ENCODE measurements at regions not wholly inside any gene's neighbourhood (a gene's known extent, or its start where the extent isn't known, plus 50 kb on each side); places are given as distances from the start of the nearest gene placed in this dataset.

DNA sequence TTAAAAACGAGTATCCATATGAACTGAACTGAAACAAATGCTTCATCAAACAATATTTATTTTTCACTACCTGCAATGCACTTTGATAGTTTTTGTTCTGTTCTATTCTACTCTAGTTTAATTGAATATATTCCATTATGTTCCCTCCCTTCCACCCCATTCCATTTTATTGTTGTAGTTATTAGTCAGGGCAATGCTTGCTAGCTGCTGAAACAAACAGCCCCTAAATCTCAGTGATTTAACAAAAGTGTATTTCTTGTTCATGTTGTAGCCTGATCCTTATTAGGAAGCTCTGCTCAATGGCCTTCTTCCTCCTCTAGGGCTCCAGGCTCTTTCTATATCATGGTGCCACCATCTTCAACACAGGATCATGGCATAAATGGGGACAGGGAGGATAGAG, 122.3 kb upstream of the RAI2 start:
- ChIA-PET POLR2A (ENCODE audit: unreplicated experiment) (interaction anchor here (0.6 kb wide), 1 partner anchor 10 kb away, joined by 3 read pairs; no protein-coding TSS in a partner anchor), CTCF (no interaction called here)
- Histone ChIP-seq H2BK20ac (ENCODE audit: low read depth, low read length) (no peak overlapping the region), H4K20me1 (ENCODE audit: insufficient read depth, low read length) (no peaks in the 10 kb centered on the region), H2BK120ac (ENCODE audit: low read depth, low read length) (no peak overlapping the region), H3K4me3 (ENCODE audit: insufficient read depth, low read depth, low read length) (no peak overlapping the region), H4K5ac (ENCODE audit: low read depth, low read length) (no peak overlapping the region), H3K4me1 (ENCODE audit: control insufficient read depth, insufficient read depth, low read length) (no peaks in the 10 kb centered on the region), H3K9ac (ENCODE audit: low read depth, low read length) (no peak overlapping the region), H3K27me3 (ENCODE audit: control insufficient read depth, insufficient read depth, low read length) (no peaks in the 10 kb centered on the region; the same call in 1 of the 2 replicates), H3K27ac (ENCODE audit: insufficient read depth, low read length) (no peak overlapping the region), H2BK5ac (ENCODE audit: low read depth, low read length, poor library complexity, severe bottlenecking) (no peak overlapping the region), H3K79me1 (ENCODE audit: low read depth in 1 of 2, low read length in 2 of 2) (no peaks in the 10 kb centered on the region), H3K4ac (ENCODE audit: low read depth, low read length) (no peak overlapping the region), H3K14ac (replicated peaks; ENCODE audit: low read depth, low read length) (no peak overlapping the region), H3K9me3 (ENCODE audit: control insufficient read depth, insufficient read depth, low read length) (no peaks in the 10 kb centered on the region), H3K9me1 (ENCODE audit: insufficient read depth, low read length) (no peaks in the 10 kb centered on the region), H3K56ac (ENCODE audit: extremely low read depth, insufficient read depth, low read length) (no peak overlapping the region), H2AK9ac (replicated peaks; ENCODE audit: low read depth, low read length, poor library complexity) (no peak overlapping the region), H3K23ac (ENCODE audit: low read depth, low read length) (no peak overlapping the region), H3K18ac (ENCODE audit: low read depth, low read length) (no peak overlapping the region), H3K4me2 (ENCODE audit: low read depth, low read length) (no peak overlapping the region), H4K91ac (ENCODE audit: insufficient read depth, low read depth, low read length) (no peak overlapping the region), H2BK15ac (ENCODE audit: low read depth, low read length) (no peak overlapping the region), H4K8ac (ENCODE audit: low read depth in 2 of 2, low read length in 2 of 2) (no peak overlapping the region), H2AFZ (replicated peaks; ENCODE audit: low read length, poor library complexity) (no peak overlapping the region), H2AK5ac (ENCODE audit: low read depth, low read length) (no peak overlapping the region), H3K36me3 (ENCODE audit: control insufficient read depth, insufficient read depth, low read length) (no peaks in the 10 kb centered on the region)
- ATAC-seq (ENCODE audit: low read depth) = no peak
- no TSS peak for BruUV-seq (replicated peaks)
- dilution Hi-C loops (cut with HindIII; ENCODE audit: low sequenced_read_pairs, unreplicated experiment) (no loop called here), intact Hi-C loops (cut with micrococcal nuclease) (no loop called here), in situ Hi-C loops (cut with MboI; ENCODE audit: low sequenced_read_pairs) (no loop called here)
- TF ChIP-seq SMC3 (IDR thresholded peaks at IDR 0.05; ENCODE audit: low read depth, low read length) = no peak
- TF ChIP-seq CEBPB (IDR thresholded peaks at IDR 0.05; ENCODE audit: low read depth, low read length) = no peak
- no peak for TF ChIP-seq RFX5 (IDR thresholded peaks at IDR 0.05; ENCODE audit: low read depth, low read length)
- TF ChIP-seq MAFK (IDR thresholded peaks at IDR 0.05; ENCODE audit: low read depth, low read length) = no peak
- no peak for TF ChIP-seq RCOR1 (IDR thresholded peaks at IDR 0.05; ENCODE audit: insufficient replicate concordance, low read length)
- TF ChIP-seq, protein P1, sequence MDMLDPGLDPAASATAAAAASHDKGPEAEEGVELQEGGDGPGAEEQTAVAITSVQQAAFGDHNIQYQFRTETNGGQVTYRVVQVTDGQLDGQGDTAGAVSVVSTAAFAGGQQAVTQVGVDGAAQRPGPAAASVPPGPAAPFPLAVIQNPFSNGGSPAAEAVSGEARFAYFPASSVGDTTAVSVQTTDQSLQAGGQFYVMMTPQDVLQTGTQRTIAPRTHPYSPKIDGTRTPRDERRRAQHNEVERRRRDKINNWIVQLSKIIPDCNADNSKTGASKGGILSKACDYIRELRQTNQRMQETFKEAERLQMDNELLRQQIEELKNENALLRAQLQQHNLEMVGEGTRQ (IDR thresholded peaks at IDR 0.05; ENCODE audit: low read depth, low read length) = no peak
- no peak for TF ChIP-seq POLR2A (IDR thresholded peaks at IDR 0.05; ENCODE audit: low read depth, low read length)
- no peak for TF ChIP-seq NFE2L2 (IDR thresholded peaks at IDR 0.05; ENCODE audit: low read depth, low read length)
- no peak for TF ChIP-seq CHD1 (IDR thresholded peaks at IDR 0.05; ENCODE audit: low read depth, low read length)
- no peak for TF ChIP-seq MXI1 (IDR thresholded peaks at IDR 0.05; ENCODE audit: borderline replicate concordance, low read depth, low read length)
- no peak for TF ChIP-seq ELK1 (IDR thresholded peaks at IDR 0.05; ENCODE audit: borderline replicate concordance, low read depth, low read length)
- no peak for TF ChIP-seq MAZ (IDR thresholded peaks at IDR 0.05; ENCODE audit: borderline replicate concordance, low read depth, low read length)
- TF ChIP-seq FOS (IDR thresholded peaks at IDR 0.05; ENCODE audit: low read depth, low read length) = no peak
- TF ChIP-seq CTCF (conservative IDR thresholded peaks at IDR 0.05; ENCODE audit: low read depth, low read length) = no peak
- no peak for TF ChIP-seq RAD21 (IDR thresholded peaks at IDR 0.05; ENCODE audit: low read length)
- no peak for TF ChIP-seq BHLHE40 (IDR thresholded peaks at IDR 0.05; ENCODE audit: low read depth, low read length)
- WGBS, 2 experiments (ENCODE audit: extremely low coverage in 2 of 2, insufficient read length in 1 of 2) = no CpG with 5 or more reads among the region's 1 CpG
- no peak for DNase-seq

All from IMR-90 (cell line).